IMR-90 (cell line): ENCODE measurements at regions not wholly inside any gene's neighbourhood (a gene's known extent, or its start where the extent isn't known, plus 50 kb on each side); places are given as distances from the start of the nearest gene placed in this dataset.

Experiments used
- ATAC-seq: fragments of 200-7000 bp; cut with Tn5 transposase; 2 replicates; pipeline ENCODE4 v1.9.1; 2020; ENCODE audit warnings: low read depth, mild to moderate bottlenecking, moderate library complexity
- BruUV-seq: library from RNA; stranded (reverse); fragments of 400-500 nt; replicated peaks from 2 replicates; lab custom pipeline; 2021; lab: Mats Ljungman, UMichigan
- CTCF ChIA-PET: fragments of 300-600 bp; formaldehyde crosslinking; extraction: SDS; loops from one replicate; lab custom pipeline; 2021; ENCODE audit warnings: antibody characterized with exemption; lab: Yijun Ruan, JAX
- POLR2A ChIA-PET: fragments of 300-600 bp; sonication (Branson Sonifier 250); formaldehyde crosslinking; loops from one replicate; lab custom pipeline; 2022; ENCODE audit warnings: antibody characterized with exemption; ENCODE audit not compliant: unreplicated experiment; lab: Charles Lee
- DNase-seq: peaks from one replicate; pipeline ENCODE4 v3.0.0; 2013
- H2AFZ ChIP-seq: replicated peaks from 2 replicates; pipeline ENCODE3; 2013; ENCODE audit warnings: low read length, mild to moderate bottlenecking; ENCODE audit not compliant: poor library complexity
- H2AK5ac ChIP-seq: 2 replicates; pipeline ENCODE4 v1.6.1; 2013; ENCODE audit warnings: low read depth, low read length, inconsistent platforms
- H2AK9ac ChIP-seq: replicated peaks from 2 replicates; pipeline ENCODE3; 2013; ENCODE audit warnings: mild to moderate bottlenecking, low read depth, low read length, moderate library complexity; ENCODE audit not compliant: poor library complexity
- H2BK120ac ChIP-seq: 2 replicates; pipeline ENCODE4 v1.6.1; 2013; ENCODE audit warnings: low read depth, low read length, inconsistent platforms
- H2BK15ac ChIP-seq: 3 replicates; pipeline ENCODE4 v1.6.1; 2013; ENCODE audit warnings: low read depth, low read length, inconsistent platforms
- H2BK20ac ChIP-seq: 2 replicates; pipeline ENCODE4 v1.6.1; 2013; ENCODE audit warnings: low read depth, mild to moderate bottlenecking, inconsistent platforms, low read length, moderate library complexity
- H2BK5ac ChIP-seq: 2 replicates; pipeline ENCODE4 v1.6.1; 2013; ENCODE audit warnings: mild to moderate bottlenecking, low read depth, low read length, inconsistent platforms; ENCODE audit not compliant: poor library complexity, severe bottlenecking
- H3K14ac ChIP-seq: replicated peaks from 2 replicates; pipeline ENCODE4 v1.6.1; 2013; ENCODE audit warnings: low read depth, low read length, inconsistent platforms
- H3K18ac ChIP-seq: 2 replicates; pipeline ENCODE4 v1.6.1; 2013; ENCODE audit warnings: low read depth, low read length, control low read depth
- H3K23ac ChIP-seq: 2 replicates; pipeline ENCODE4 v1.6.1; 2013; ENCODE audit warnings: low read depth, low read length, inconsistent platforms
- H3K27ac ChIP-seq: 2 replicates; pipeline ENCODE4 v1.5.1; 2013; ENCODE audit warnings: mild to moderate bottlenecking, control low read depth, low read length; ENCODE audit not compliant: insufficient read depth
- H3K27me3 ChIP-seq: 2 replicates; pipeline ENCODE4 v1.6.1; 2013; ENCODE audit warnings: low read length; ENCODE audit not compliant: control insufficient read depth, insufficient read depth
- H3K36me3 ChIP-seq: 2 replicates; pipeline ENCODE4 v1.6.1; 2013; ENCODE audit warnings: low read length, mixed read lengths; ENCODE audit not compliant: control insufficient read depth, insufficient read depth
- H3K4ac ChIP-seq: 2 replicates; pipeline ENCODE4 v1.6.1; 2013; ENCODE audit warnings: low read depth, low read length, inconsistent platforms
- H3K4me1 ChIP-seq: 2 replicates; pipeline ENCODE4 v1.6.1; 2013; ENCODE audit warnings: low read length, mixed read lengths; ENCODE audit not compliant: control insufficient read depth, insufficient read depth
- H3K4me2 ChIP-seq: 2 replicates; pipeline ENCODE4 v1.6.1; 2013; ENCODE audit warnings: low read depth, mild to moderate bottlenecking, control low read depth, low read length, moderate library complexity
- H3K4me3 ChIP-seq: 2 replicates; pipeline ENCODE4 v1.5.1; 2013; ENCODE audit warnings: low read depth, mild to moderate bottlenecking, control low read depth, low read length, moderate library complexity; ENCODE audit not compliant: insufficient read depth
- H3K56ac ChIP-seq: 2 replicates; pipeline ENCODE4 v1.6.1; 2013; ENCODE audit warnings: low read length, inconsistent platforms; ENCODE audit not compliant: insufficient read depth; ENCODE audit errors: extremely low read depth
- H3K79me1 ChIP-seq, 2 experiments: 2 replicates each; pipeline ENCODE4 v1.6.1; 2013; ENCODE audit warnings: low read length in 2 of 2, inconsistent platforms in 1 of 2, low read depth in 1 of 2
- H3K9ac ChIP-seq: 2 replicates; pipeline ENCODE4 v1.6.1; 2013; ENCODE audit warnings: low read depth, low read length, control low read depth
- H3K9me1 ChIP-seq: 2 replicates; pipeline ENCODE4 v1.6.1; 2013; ENCODE audit warnings: low read length, inconsistent platforms; ENCODE audit not compliant: insufficient read depth
- H3K9me3 ChIP-seq: 2 replicates; pipeline ENCODE4 v1.6.1; 2013; ENCODE audit warnings: low read length; ENCODE audit not compliant: control insufficient read depth, insufficient read depth
- H4K20me1 ChIP-seq: 2 replicates; pipeline ENCODE4 v1.6.1; 2013; ENCODE audit warnings: low read length, inconsistent platforms; ENCODE audit not compliant: insufficient read depth
- H4K5ac ChIP-seq: 2 replicates; pipeline ENCODE4 v1.6.1; 2013; ENCODE audit warnings: mild to moderate bottlenecking, low read depth, low read length, control low read depth
- H4K8ac ChIP-seq, 2 experiments: 2 replicates each; pipeline ENCODE4 v1.6.1; 2013; ENCODE audit warnings: low read depth in 2 of 2, low read length in 2 of 2, control low read depth in 1 of 2, inconsistent platforms in 1 of 2
- H4K91ac ChIP-seq: 2 replicates; pipeline ENCODE4 v1.6.1; 2013; ENCODE audit warnings: low read depth, low read length, inconsistent platforms; ENCODE audit not compliant: insufficient read depth
- BHLHE40 ChIP-seq: fragments of 150-350 bp; IDR thresholded peaks from 2 replicates; pipeline ENCODE4 v1.6.1; 2016; ENCODE audit warnings: mild to moderate bottlenecking, low read depth, low read length
- CEBPB ChIP-seq: IDR thresholded peaks from 2 replicates; pipeline ENCODE4 v1.6.1; 2012; ENCODE audit warnings: low read depth, low read length, improper control_type of control experiment
- ELK1 ChIP-seq: fragments of 150-350 bp; IDR thresholded peaks from 2 replicates; pipeline ENCODE4 v1.6.1; 2016; ENCODE audit warnings: low read depth, mild to moderate bottlenecking, low read length, moderate library complexity, borderline replicate concordance
- MAFK ChIP-seq: IDR thresholded peaks from 2 replicates; pipeline ENCODE4 v1.6.1; 2012; ENCODE audit warnings: low read depth, low read length, improper control_type of control experiment
- RAD21 ChIP-seq: IDR thresholded peaks from 2 replicates; pipeline ENCODE4 v1.6.1; 2012; ENCODE audit warnings: low read length, improper control_type of control experiment
- WGBS, 2 experiments: methylation state at CpG; one replicate each; pipeline versions ENCODE4 v1.1.5 to v1.1.7; 2013; ENCODE audit warnings: missing lambda C conversion rate in 2 of 2; ENCODE audit not compliant: insufficient read length in 1 of 2; ENCODE audit errors: extremely low coverage in 2 of 2; 5-methylcytosine and 5-hydroxymethylcytosine counted together
- dilution Hi-C: fragments of 300-500 bp; cut with HindIII; formaldehyde crosslinking; loops from one replicate; pipeline ENCODE4 v1.14.3; 2018; ENCODE audit warnings: low sequenced_read_pairs; ENCODE audit not compliant: unreplicated experiment
- in situ Hi-C: fragments of 300-500 bp; cut with MboI; formaldehyde crosslinking; loops from 3 replicates; pipeline ENCODE4 v1.14.3; 2019; ENCODE audit warnings: low sequenced_read_pairs, inconsistent platforms, mixed read lengths
- intact Hi-C: fragments of 100-400 bp; cut with micrococcal nuclease; formaldehyde crosslinking; loops from 2 replicates; pipeline ENCODE4 v1.10.0; 2022
- TF ChIP-seq, protein P1 (sequence below): conservative IDR thresholded peaks from 2 replicates; pipeline ENCODE4 v1.5.1; 2012; ENCODE audit warnings: mild to moderate bottlenecking, low read depth, low read length, improper control_type of control experiment

DNA sequence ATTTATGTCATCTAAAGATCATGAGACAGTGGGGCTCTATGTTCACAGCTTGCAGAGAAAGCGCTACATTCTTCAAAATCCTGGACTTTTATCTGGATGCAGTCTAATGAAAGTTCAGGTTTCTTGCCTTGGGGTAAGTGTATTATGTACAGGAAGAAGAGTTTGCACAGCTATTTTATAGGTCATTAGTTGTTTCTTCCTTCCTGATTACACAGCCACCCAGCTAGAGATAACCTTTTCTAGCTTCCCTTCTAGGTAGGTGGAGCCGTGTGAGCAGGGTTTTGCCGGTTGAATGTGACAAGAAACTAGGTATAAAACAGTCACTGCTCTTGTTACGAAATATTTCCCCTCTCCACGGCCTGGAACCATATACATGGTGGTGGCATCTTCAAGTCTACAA is 800.8 kb upstream of the SOX11 start:
- Histone ChIP-seq H4K91ac (no peak overlapping the region), H3K27me3 (no peaks in the 10 kb centered on the region), H3K18ac (no peak overlapping the region), H4K20me1 (no peaks in the 10 kb centered on the region), H4K8ac (no peak overlapping the region), H3K4me1 (no peaks in the 10 kb centered on the region), H2AK9ac (no peak overlapping the region), H3K23ac (no peak overlapping the region), H3K27ac (no peak overlapping the region), H3K9me1 (no peaks in the 10 kb centered on the region), H3K9ac (no peak overlapping the region), H2BK20ac (no peak overlapping the region), H3K36me3 (no peaks in the 10 kb centered on the region), H2BK120ac (no peak overlapping the region), H4K5ac (no peak overlapping the region), H2BK15ac (no peak overlapping the region), H3K79me1 (no peaks in the 10 kb centered on the region), H2BK5ac (no peak overlapping the region), H2AK5ac (no peak overlapping the region), H3K56ac (no peak overlapping the region), H3K9me3 (peaks cover 11% of the 10 kb centered on the region; the same call in 1 of the 2 replicates), H3K4ac (no peak overlapping the region), H2AFZ (no peak overlapping the region), H3K4me2 (no peak overlapping the region), H3K14ac (no peak overlapping the region), H3K4me3 (no peak overlapping the region)
- DNase-seq (no peak), ATAC-seq (no peak)
- in situ Hi-C loops (no loop called here), intact Hi-C loops (no loop called here), dilution Hi-C loops (no loop called here)
- BruUV-seq: no TSS peak
- no CpG with 5 or more reads among the region's 5 CpGs for WGBS, 2 experiments
- ChIA-PET POLR2A (no interaction called here), CTCF (no interaction called here)
- TF ChIP-seq BHLHE40 (no peak), MAFK (no peak), CEBPB (no peak), RAD21 (no peak), ELK1 (no peak)
- TF ChIP-seq, protein P1, sequence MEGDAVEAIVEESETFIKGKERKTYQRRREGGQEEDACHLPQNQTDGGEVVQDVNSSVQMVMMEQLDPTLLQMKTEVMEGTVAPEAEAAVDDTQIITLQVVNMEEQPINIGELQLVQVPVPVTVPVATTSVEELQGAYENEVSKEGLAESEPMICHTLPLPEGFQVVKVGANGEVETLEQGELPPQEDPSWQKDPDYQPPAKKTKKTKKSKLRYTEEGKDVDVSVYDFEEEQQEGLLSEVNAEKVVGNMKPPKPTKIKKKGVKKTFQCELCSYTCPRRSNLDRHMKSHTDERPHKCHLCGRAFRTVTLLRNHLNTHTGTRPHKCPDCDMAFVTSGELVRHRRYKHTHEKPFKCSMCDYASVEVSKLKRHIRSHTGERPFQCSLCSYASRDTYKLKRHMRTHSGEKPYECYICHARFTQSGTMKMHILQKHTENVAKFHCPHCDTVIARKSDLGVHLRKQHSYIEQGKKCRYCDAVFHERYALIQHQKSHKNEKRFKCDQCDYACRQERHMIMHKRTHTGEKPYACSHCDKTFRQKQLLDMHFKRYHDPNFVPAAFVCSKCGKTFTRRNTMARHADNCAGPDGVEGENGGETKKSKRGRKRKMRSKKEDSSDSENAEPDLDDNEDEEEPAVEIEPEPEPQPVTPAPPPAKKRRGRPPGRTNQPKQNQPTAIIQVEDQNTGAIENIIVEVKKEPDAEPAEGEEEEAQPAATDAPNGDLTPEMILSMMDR: no peak
